Natural killer cell (primary cell): ENCODE measurements at regions not wholly inside any gene's neighbourhood (a gene's known extent, or its start where the extent isn't known, plus 50 kb on each side); places are given as distances from the start of the nearest gene placed in this dataset.

ENCODE experiments used
- ATAC-seq, 3 donors: fragments of 150-1000 bp in 2 of 3; fragments of 200-7000 bp in 1 of 3; cut with Tn5 transposase; 1 replicate in 1 of 3; 2 replicates in 2 of 3; pipeline ENCODE4 v1.10.0; 2021; ENCODE audit warnings: mild to moderate bottlenecking in 2 of 3, moderate library complexity in 2 of 3
- DNase-seq, 2 donors: peaks; one replicate each; pipeline versions ENCODE4 v3.0.0 to v3.0.0-alpha.2; 2013 to 2021; ENCODE audit warnings: mixed read lengths in 1 of 2
- H3K27ac ChIP-seq: one replicate; pipeline ENCODE4 v1.5.1; 2013; ENCODE audit warnings: mild to moderate bottlenecking, low read length
- H3K27me3 ChIP-seq: one replicate; pipeline ENCODE4 v1.6.1; 2013; ENCODE audit warnings: low read length; ENCODE audit not compliant: control insufficient read depth, insufficient read depth
- H3K36me3 ChIP-seq: one replicate; pipeline ENCODE4 v1.6.1; 2013; ENCODE audit warnings: low read length; ENCODE audit not compliant: control insufficient read depth, insufficient read depth
- H3K4me1 ChIP-seq: one replicate; pipeline ENCODE4 v1.6.1; 2013; ENCODE audit warnings: low read length; ENCODE audit not compliant: control insufficient read depth, insufficient read depth
- H3K4me3 ChIP-seq: one replicate; pipeline ENCODE4 v1.5.1; 2013; ENCODE audit warnings: low read length
- H3K9me3 ChIP-seq: one replicate; pipeline ENCODE4 v1.6.1; 2013; ENCODE audit warnings: low read length; ENCODE audit not compliant: control insufficient read depth, insufficient read depth
- H3K27ac Mint-ChIP-seq, 2 donors: one replicate each; pipeline ENCODE4 v1.8.0; 2022; ENCODE audit warnings: mild to moderate bottlenecking in 2 of 2, mixed read lengths in 2 of 2, moderate library complexity in 1 of 2
- H3K27me3 Mint-ChIP-seq, 2 donors: one replicate each; pipeline ENCODE4 v1.8.0; 2022; ENCODE audit warnings: low read depth in 2 of 2, mixed read lengths in 2 of 2
- H3K36me3 Mint-ChIP-seq: one replicate; pipeline ENCODE4 v1.8.0; 2022; ENCODE audit warnings: mixed read lengths
- H3K4me1 Mint-ChIP-seq, 2 donors: one replicate each; pipeline ENCODE4 v1.8.0; 2022; ENCODE audit warnings: mixed read lengths in 2 of 2
- H3K4me3 Mint-ChIP-seq: one replicate; pipeline ENCODE4 v1.8.0; 2022; ENCODE audit warnings: mild to moderate bottlenecking, moderate library complexity, mixed read lengths
- H3K9me3 Mint-ChIP-seq, 2 donors: one replicate each; pipeline ENCODE4 v1.8.0; 2022; ENCODE audit warnings: mixed read lengths in 2 of 2
- WGBS: methylation state at CpG from one replicate; pipeline ENCODE4 v1.1.7; 2013; ENCODE audit warnings: missing lambda C conversion rate; ENCODE audit not compliant: insufficient coverage; 5-methylcytosine and 5-hydroxymethylcytosine counted together
- intact Hi-C: fragments of 100-400 bp; cut with micrococcal nuclease; formaldehyde crosslinking; loops from one replicate; pipeline ENCODE4 v1.14.2; 2022
- TF ChIP-seq, protein P1 (sequence below): fragments of 200-600 bp; IDR thresholded peaks from one replicate; pipeline ENCODE4 v1.8.0; 2022; ENCODE audit warnings: antibody characterized with exemption

DNA sequence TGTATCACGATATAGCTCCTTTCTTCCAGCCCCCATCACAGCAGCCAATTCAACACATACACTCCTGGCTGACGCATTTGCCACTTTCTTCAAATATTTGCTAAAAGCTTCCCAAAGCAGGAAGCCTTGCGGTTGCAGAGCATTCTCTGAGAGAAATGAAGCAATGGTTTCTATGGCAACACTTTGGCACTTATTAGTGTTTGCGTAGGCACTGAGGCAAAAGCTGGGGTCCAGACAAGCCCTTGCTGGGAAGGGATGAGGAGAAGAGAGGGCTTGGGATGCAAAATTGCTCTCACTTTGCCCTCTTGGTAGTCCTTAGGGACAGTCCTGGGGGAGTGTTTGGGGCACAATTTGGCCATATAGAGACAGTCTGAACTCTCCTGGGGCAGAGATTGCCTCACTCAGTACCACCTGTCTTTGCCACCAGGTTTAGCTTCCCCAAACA lies 55.0 kb upstream of the PAK3 start:
- DNase-seq, result peak in 1 of 2 donors; percentile 67
- Mint-ChIP-seq H3K4me3 (no peak overlapping the region), H3K4me1 (peaks cover 0 to 5% of the 10 kb centered on the region in 2 donors), H3K27ac (no peak overlapping the region), H3K36me3 (no peaks in the 10 kb centered on the region), H3K9me3 (peaks cover 0 to 3% of the 10 kb centered on the region in 2 donors), H3K27me3 (peaks cover 0 to 17% of the 10 kb centered on the region in 2 donors)
- Histone ChIP-seq H3K4me1 (no peaks in the 10 kb centered on the region), H3K27ac (no peak overlapping the region), H3K4me3 (no peak overlapping the region), H3K9me3 (no peaks in the 10 kb centered on the region), H3K36me3 (no peaks in the 10 kb centered on the region), H3K27me3 (no peaks in the 10 kb centered on the region)
- peak in 1 of 3 donors; percentile 49 for ATAC-seq
- WGBS, result 36% methylated on average over 4 of the region's 4 CpGs
- TF ChIP-seq, protein P1, sequence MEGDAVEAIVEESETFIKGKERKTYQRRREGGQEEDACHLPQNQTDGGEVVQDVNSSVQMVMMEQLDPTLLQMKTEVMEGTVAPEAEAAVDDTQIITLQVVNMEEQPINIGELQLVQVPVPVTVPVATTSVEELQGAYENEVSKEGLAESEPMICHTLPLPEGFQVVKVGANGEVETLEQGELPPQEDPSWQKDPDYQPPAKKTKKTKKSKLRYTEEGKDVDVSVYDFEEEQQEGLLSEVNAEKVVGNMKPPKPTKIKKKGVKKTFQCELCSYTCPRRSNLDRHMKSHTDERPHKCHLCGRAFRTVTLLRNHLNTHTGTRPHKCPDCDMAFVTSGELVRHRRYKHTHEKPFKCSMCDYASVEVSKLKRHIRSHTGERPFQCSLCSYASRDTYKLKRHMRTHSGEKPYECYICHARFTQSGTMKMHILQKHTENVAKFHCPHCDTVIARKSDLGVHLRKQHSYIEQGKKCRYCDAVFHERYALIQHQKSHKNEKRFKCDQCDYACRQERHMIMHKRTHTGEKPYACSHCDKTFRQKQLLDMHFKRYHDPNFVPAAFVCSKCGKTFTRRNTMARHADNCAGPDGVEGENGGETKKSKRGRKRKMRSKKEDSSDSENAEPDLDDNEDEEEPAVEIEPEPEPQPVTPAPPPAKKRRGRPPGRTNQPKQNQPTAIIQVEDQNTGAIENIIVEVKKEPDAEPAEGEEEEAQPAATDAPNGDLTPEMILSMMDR, result no peak
- intact Hi-C loops, result no loop called here

DNA sequence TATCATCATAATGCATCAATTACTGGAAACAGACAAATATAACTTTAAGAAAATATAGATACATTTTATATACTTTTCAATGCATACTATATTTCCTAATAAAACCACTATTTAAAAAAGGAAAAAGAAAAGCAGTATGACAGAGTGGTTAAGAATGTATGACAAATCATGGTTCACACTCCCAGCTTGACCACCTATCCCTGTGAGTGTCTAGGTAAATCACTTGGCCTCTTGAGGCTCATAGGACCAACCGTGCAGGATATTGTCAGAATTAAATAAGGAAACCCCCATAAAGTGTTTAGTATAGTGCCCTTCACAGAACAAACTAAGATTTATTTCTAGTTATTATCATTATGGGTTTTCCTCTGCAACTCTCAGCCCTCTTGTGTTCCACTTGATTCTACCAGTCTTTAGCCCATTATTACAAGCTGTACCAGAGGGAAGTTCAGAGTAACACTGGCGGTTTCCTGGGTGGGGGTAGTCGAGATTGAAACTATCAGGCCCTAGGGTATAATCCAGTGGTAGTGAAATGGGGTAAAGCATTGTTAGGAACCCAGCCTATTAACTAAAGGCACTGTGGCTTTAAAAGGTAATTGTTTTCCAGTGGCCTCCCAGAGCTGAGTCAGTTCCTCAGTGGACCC lies 55.5 kb upstream of the PAK3 start:
- Histone ChIP-seq H3K36me3 (no peaks in the 10 kb centered on the region), H3K27me3 (no peaks in the 10 kb centered on the region), H3K9me3 (no peaks in the 10 kb centered on the region), H3K4me3 (no peak overlapping the region), H3K27ac (no peak overlapping the region), H3K4me1 (no peaks in the 10 kb centered on the region)
- H3K9me3 Mint-ChIP-seq, result peaks cover 0 to 3% of the 10 kb centered on the region in 2 donors
- H3K27me3 Mint-ChIP-seq, result peaks cover 0 to 17% of the 10 kb centered on the region in 2 donors
- ATAC-seq (peak in 1 of 3 donors; percentile 33), DNase-seq (no peak)
- H3K4me3 Mint-ChIP-seq, result no peak overlapping the region
- H3K36me3 Mint-ChIP-seq, result no peaks in the 10 kb centered on the region
- TF ChIP-seq, protein P1, result no peak
- intact Hi-C loops, result no loop called here
- H3K4me1 Mint-ChIP-seq, result peaks cover 0 to 5% of the 10 kb centered on the region in 2 donors
- no peak overlapping the region for H3K27ac Mint-ChIP-seq
- no CpG with 5 or more reads among the region's 3 CpGs for WGBS

- Histone ChIP-seq H3K4me1 (no peaks in the 10 kb centered on the region), H3K27me3 (no peaks in the 10 kb centered on the region), H3K9me3 (no peaks in the 10 kb centered on the region), H3K27ac (no peak overlapping the region), H3K36me3 (no peaks in the 10 kb centered on the region), H3K4me3 (no peak overlapping the region)
- no peaks in the 10 kb centered on the region for H3K36me3 Mint-ChIP-seq
- peaks cover 0 to 5% of the 10 kb centered on the region in 2 donors for H3K4me1 Mint-ChIP-seq
- no peak overlapping the region for H3K4me3 Mint-ChIP-seq
- DNase-seq (no peak), ATAC-seq (no peak)
- TF ChIP-seq, protein P1, result no peak
- 66% methylated on average over 2 of the region's 2 CpGs for WGBS
- peaks cover 0 to 17% of the 10 kb centered on the region in 2 donors for H3K27me3 Mint-ChIP-seq
- intact Hi-C loops, result no loop called here
- H3K9me3 Mint-ChIP-seq, result peaks cover 0 to 3% of the 10 kb centered on the region in 2 donors
- H3K27ac Mint-ChIP-seq, result no peak overlapping the region
Observed at GRCh38 chrX:111039606-111040005, 56.4 kb upstream of the PAK3 start.

- Histone ChIP-seq H3K27ac (no peak overlapping the region), H3K9me3 (no peaks in the 10 kb centered on the region), H3K36me3 (no peaks in the 10 kb centered on the region), H3K4me3 (no peak overlapping the region), H3K4me1 (no peaks in the 10 kb centered on the region), H3K27me3 (no peaks in the 10 kb centered on the region)
- DNase-seq (no peak), ATAC-seq (no peak)
- WGBS, result 100% methylated on average over 1 of the region's 2 CpGs
- Mint-ChIP-seq H3K4me3 (no peak overlapping the region), H3K27me3 (peaks cover 0 to 17% of the 10 kb centered on the region in 2 donors), H3K4me1 (no peaks in the 10 kb centered on the region), H3K27ac (no peak overlapping the region), H3K9me3 (no peaks in the 10 kb centered on the region), H3K36me3 (no peaks in the 10 kb centered on the region)
- intact Hi-C loops, result no loop called here
- TF ChIP-seq, protein P1, result no peak
Observed at GRCh38 chrX:111035991-111036390, 60.0 kb upstream of the PAK3 start.
